HCT116 (cell line): ENCODE measurements at regions not wholly inside any gene's neighbourhood (a gene's known extent, or its start where the extent isn't known, plus 50 kb on each side); places are given as distances from the start of the nearest gene placed in this dataset.

ENCODE experiments used
- ATAC-seq: fragments of 200-7000 bp; cut with Tn5 transposase; 2 replicates; pipeline ENCODE4 v1.9.1; 2020; ENCODE audit warnings: mild to moderate bottlenecking, moderate library complexity
- BruUV-seq: library from RNA; stranded (reverse); fragments of 400-500 nt; replicated peaks from 2 replicates; lab custom pipeline; 2021; lab: Mats Ljungman, UMichigan
- CTCF ChIA-PET: fragments of 300-600 bp; sonication (Branson Sonifier 250); formaldehyde crosslinking; loops from one replicate; lab custom pipeline; 2021; ENCODE audit warnings: antibody characterized with exemption; lab: Charles Lee
- POLR2A ChIA-PET: fragments of 300-600, 350-600 bp; sonication (Branson Sonifier 250); formaldehyde crosslinking; loops from one replicate; lab custom pipeline; 2021; ENCODE audit warnings: antibody characterized with exemption; lab: Charles Lee
- RAD21 ChIA-PET, 2 experiments: fragments of 300-600 bp; sonication (Branson Sonifier 250); formaldehyde crosslinking; loops; one replicate each; lab custom pipeline; 2023; ENCODE audit warnings: low total read pairs in 2 of 2; ENCODE audit not compliant: uncharacterized antibody in 2 of 2, unreplicated experiment in 2 of 2, low non-redundant PET in 1 of 2; lab: Charles Lee
- DNase-seq: peaks from one replicate; pipeline ENCODE4 v3.0.0-alpha.2; 2010; ENCODE audit warnings: low read depth, low spot score
- H2AFZ ChIP-seq: fragments of 200-600 bp; shearing (Covaris generic), sonication (generic); 2 replicates; pipeline ENCODE4 v1.6.1; 2017; ENCODE audit warnings: low read depth, mixed run types, mixed read lengths, antibody characterized with exemption, low read length; ENCODE audit not compliant: poor library complexity, severe bottlenecking
- H3K27ac ChIP-seq: 2 replicates; pipeline ENCODE4 v1.5.1; 2012; ENCODE audit warnings: low read depth, low read length
- H3K27me3 ChIP-seq: fragments of 200-600 bp; sonication (generic); 2 replicates; pipeline ENCODE4 v1.6.1; 2016; ENCODE audit warnings: mixed run types, low read length, mixed read lengths; ENCODE audit not compliant: insufficient read depth
- H3K36me3 ChIP-seq, 2 experiments: fragments of 200-500 bp in 1 of 2; fragments of 200-600 bp in 1 of 2; sonication (Bioruptor generic) in 1 of 2; sonication (generic) in 1 of 2; 2 replicates each; pipeline versions ENCODE4 v1.5.1 to v1.6.1; 2014 to 2016; ENCODE audit warnings: low read length in 2 of 2, inconsistent platforms in 1 of 2, mixed read lengths in 1 of 2, mixed run types in 1 of 2; ENCODE audit not compliant: insufficient read depth in 2 of 2, control insufficient read depth in 1 of 2
- H3K4me1 ChIP-seq, 2 experiments: fragments of 200-600 bp in 1 of 2; sonication (generic) in 1 of 2; 2 replicates each; pipeline versions ENCODE4 v1.5.1 to v1.6.1; 2012 to 2017; ENCODE audit warnings: low read length in 2 of 2, inconsistent platforms in 1 of 2, mild to moderate bottlenecking in 1 of 2, mixed read lengths in 1 of 2, mixed run types in 1 of 2, moderate library complexity in 1 of 2; ENCODE audit not compliant: insufficient read depth in 2 of 2, control insufficient read depth in 1 of 2
- H3K4me2 ChIP-seq: fragments of 200-600 bp; sonication (generic); 2 replicates; pipeline ENCODE4 v1.6.1; 2017; ENCODE audit warnings: mixed run types, low read length, mixed read lengths
- H3K4me3 ChIP-seq, 2 experiments: fragments of 200-600 bp in 1 of 2; sonication (generic) in 1 of 2; replicated peaks in 1 of 2; 2 replicates each; pipeline ENCODE4 v1.5.1; 2011 to 2016; ENCODE audit warnings: low read length in 2 of 2, control low read depth in 1 of 2, low read depth in 1 of 2, mild to moderate bottlenecking in 1 of 2, mixed read lengths in 1 of 2, mixed run types in 1 of 2
- H3K79me2 ChIP-seq: fragments of 200-600 bp; sonication (generic); 2 replicates; pipeline ENCODE4 v1.6.1; 2017; ENCODE audit warnings: mild to moderate bottlenecking, mixed run types, low read length, moderate library complexity, mixed read lengths; ENCODE audit not compliant: insufficient read depth
- H3K9ac ChIP-seq: fragments of 200-600 bp; sonication (generic); 2 replicates; pipeline ENCODE4 v1.6.1; 2016; ENCODE audit warnings: low read length, mixed read lengths
- H3K9me2 ChIP-seq: fragments of 200-600 bp; sonication (generic), shearing (Covaris generic); 2 replicates; pipeline ENCODE4 v1.6.1; 2017; ENCODE audit warnings: mixed run types, mild to moderate bottlenecking, moderate library complexity; ENCODE audit not compliant: insufficient read depth
- H3K9me3 ChIP-seq, 2 experiments: fragments of 200-500 bp in 1 of 2; fragments of 200-600 bp in 1 of 2; sonication (Bioruptor generic) in 1 of 2; sonication (generic) in 1 of 2; 2 replicates each; pipeline ENCODE4 v1.6.1; 2014 to 2017; ENCODE audit warnings: low read length in 2 of 2, mixed read lengths in 2 of 2, inconsistent platforms in 1 of 2, low read depth in 1 of 2, mild to moderate bottlenecking in 1 of 2, mixed run types in 1 of 2, moderate library complexity in 1 of 2; ENCODE audit not compliant: control insufficient read depth in 1 of 2, insufficient read depth in 1 of 2
- H4K20me1 ChIP-seq: fragments of 200-600 bp; sonication (generic), shearing (Covaris generic); 2 replicates; pipeline ENCODE4 v1.6.1; 2017; ENCODE audit warnings: mixed run types, mild to moderate bottlenecking, moderate library complexity; ENCODE audit not compliant: insufficient read depth
- ATF3 ChIP-seq: IDR thresholded peaks from 2 replicates; pipeline ENCODE4 v1.6.1; 2012
- CEBPB ChIP-seq: IDR thresholded peaks from 2 replicates; pipeline ENCODE4 v1.6.1; 2012; ENCODE audit warnings: low read depth
- CTCF ChIP-seq, 3 experiments: fragments of 200-600 bp in 1 of 3; sonication (generic) in 1 of 3; IDR thresholded peaks in 2 of 3; conservative IDR thresholded peaks in 1 of 3; 2 replicates each; pipeline ENCODE4 v1.5.1; 2012 to 2017; ENCODE audit warnings: low read depth in 2 of 3, low read length in 2 of 3, antibody characterized with exemption in 1 of 3, borderline replicate concordance in 1 of 3, control low read depth in 1 of 3, mild to moderate bottlenecking in 1 of 3, mixed read lengths in 1 of 3, mixed run types in 1 of 3, moderate library complexity in 1 of 3; ENCODE audit not compliant: insufficient read depth in 1 of 3
- ELF1 ChIP-seq: IDR thresholded peaks from 2 replicates; pipeline ENCODE4 v1.6.1; 2012; ENCODE audit warnings: low read depth, borderline replicate concordance
- EZH2phosphoT487 ChIP-seq: fragments of 200-600 bp; IDR thresholded peaks from 2 replicates; pipeline ENCODE4 v1.6.1; 2018; ENCODE audit warnings: antibody characterized with exemption, borderline replicate concordance
- JUND ChIP-seq: IDR thresholded peaks from 2 replicates; pipeline ENCODE4 v1.6.1; 2012
- POLR2A ChIP-seq: IDR thresholded peaks from 2 replicates; pipeline ENCODE4 v1.7.0; 2011; ENCODE audit warnings: borderline replicate concordance; ENCODE audit not compliant: insufficient read depth, insufficient read length; ENCODE audit errors: extremely low read depth
- RAD21 ChIP-seq: IDR thresholded peaks from 2 replicates; pipeline ENCODE4 v1.6.1; 2012; ENCODE audit warnings: low read depth, mild to moderate bottlenecking
- SRF ChIP-seq: IDR thresholded peaks from 2 replicates; pipeline ENCODE4 v1.6.1; 2012; ENCODE audit warnings: low read depth
- TCF7L2 ChIP-seq: IDR thresholded peaks from 2 replicates; pipeline ENCODE4 v1.7.0; 2011; ENCODE audit warnings: borderline replicate concordance, inconsistent platforms; ENCODE audit not compliant: insufficient read depth, insufficient read length; ENCODE audit errors: extremely low read depth
- ZFX ChIP-seq: fragments of 450-650 bp; IDR thresholded peaks from 2 replicates; pipeline ENCODE4 v1.6.1; 2017
- ZNF274 ChIP-seq: fragments of 200-500 bp; sonication (Bioruptor generic); IDR thresholded peaks from 2 replicates; pipeline ENCODE4 v1.6.1; 2014; ENCODE audit warnings: mild to moderate bottlenecking, low read depth, low read length, inconsistent platforms
- intact Hi-C: fragments of 100-400 bp; cut with micrococcal nuclease; formaldehyde crosslinking; loops from 2 replicates; pipeline ENCODE4 v1.10.0; 2022
- TF ChIP-seq, protein P1 (sequence below): IDR thresholded peaks from 2 replicates; pipeline ENCODE4 v1.6.1; 2012; ENCODE audit warnings: low read depth
- TF ChIP-seq, protein P2 (sequence below): IDR thresholded peaks from 2 replicates; pipeline ENCODE4 v1.6.1; 2011; ENCODE audit warnings: mild to moderate bottlenecking, low read length, moderate library complexity; ENCODE audit not compliant: insufficient replicate concordance; ENCODE audit errors: extremely low read depth

DNA sequence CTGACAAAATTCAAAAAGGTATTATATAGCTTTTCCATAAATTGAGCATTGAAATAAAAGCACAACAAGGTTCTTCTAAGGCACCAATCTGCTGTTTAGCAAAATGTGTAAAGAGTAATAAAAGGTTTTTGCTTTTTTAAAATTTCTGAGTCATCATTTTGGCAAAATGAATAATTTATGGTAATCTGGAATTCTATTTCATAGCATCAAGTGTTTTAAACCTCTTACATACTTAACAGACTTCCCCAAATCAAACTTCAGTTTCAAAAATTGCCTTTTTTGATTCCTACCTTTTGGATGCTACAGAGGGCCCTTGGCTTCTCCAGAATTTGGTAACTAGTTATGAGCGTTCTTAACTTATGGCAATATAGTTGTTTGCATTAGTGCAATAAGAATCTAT is 154.0 kb upstream of the ELAC2 start:
- intact Hi-C loops = no loop called here
- H2AFZ ChIP-seq = no peak overlapping the region
- no peaks in the 10 kb centered on the region for H3K79me2 ChIP-seq
- H3K9me2 ChIP-seq = no peaks in the 10 kb centered on the region
- no peak overlapping the region for H3K9ac ChIP-seq
- ATAC-seq (no peak), DNase-seq (no peak)
- ChIA-PET RAD21 (no interaction called here), CTCF (no interaction called here), POLR2A (no interaction called here)
- TF ChIP-seq CEBPB (no peak), ELF1 (no peak), SRF (no peak), ATF3 (no peak), JUND (no peak), ZFX (no peak), TCF7L2 (no peak), ZNF274 (no peak), EZH2phosphoT487 (no peak), POLR2A (no peak), CTCF (IDR thresholded peaks at IDR 0.05 in 2 of 3, conservative IDR thresholded peaks at IDR 0.05 in 1 of 3; ENCODE audit: borderline replicate concordance in 1 of 3, insufficient read depth in 1 of 3, low read depth in 2 of 3, low read length in 2 of 3) (no peak), RAD21 (no peak)
- TF ChIP-seq, protein P1, sequence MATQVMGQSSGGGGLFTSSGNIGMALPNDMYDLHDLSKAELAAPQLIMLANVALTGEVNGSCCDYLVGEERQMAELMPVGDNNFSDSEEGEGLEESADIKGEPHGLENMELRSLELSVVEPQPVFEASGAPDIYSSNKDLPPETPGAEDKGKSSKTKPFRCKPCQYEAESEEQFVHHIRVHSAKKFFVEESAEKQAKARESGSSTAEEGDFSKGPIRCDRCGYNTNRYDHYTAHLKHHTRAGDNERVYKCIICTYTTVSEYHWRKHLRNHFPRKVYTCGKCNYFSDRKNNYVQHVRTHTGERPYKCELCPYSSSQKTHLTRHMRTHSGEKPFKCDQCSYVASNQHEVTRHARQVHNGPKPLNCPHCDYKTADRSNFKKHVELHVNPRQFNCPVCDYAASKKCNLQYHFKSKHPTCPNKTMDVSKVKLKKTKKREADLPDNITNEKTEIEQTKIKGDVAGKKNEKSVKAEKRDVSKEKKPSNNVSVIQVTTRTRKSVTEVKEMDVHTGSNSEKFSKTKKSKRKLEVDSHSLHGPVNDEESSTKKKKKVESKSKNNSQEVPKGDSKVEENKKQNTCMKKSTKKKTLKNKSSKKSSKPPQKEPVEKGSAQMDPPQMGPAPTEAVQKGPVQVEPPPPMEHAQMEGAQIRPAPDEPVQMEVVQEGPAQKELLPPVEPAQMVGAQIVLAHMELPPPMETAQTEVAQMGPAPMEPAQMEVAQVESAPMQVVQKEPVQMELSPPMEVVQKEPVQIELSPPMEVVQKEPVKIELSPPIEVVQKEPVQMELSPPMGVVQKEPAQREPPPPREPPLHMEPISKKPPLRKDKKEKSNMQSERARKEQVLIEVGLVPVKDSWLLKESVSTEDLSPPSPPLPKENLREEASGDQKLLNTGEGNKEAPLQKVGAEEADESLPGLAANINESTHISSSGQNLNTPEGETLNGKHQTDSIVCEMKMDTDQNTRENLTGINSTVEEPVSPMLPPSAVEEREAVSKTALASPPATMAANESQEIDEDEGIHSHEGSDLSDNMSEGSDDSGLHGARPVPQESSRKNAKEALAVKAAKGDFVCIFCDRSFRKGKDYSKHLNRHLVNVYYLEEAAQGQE = no peak
- TF ChIP-seq, protein P2, sequence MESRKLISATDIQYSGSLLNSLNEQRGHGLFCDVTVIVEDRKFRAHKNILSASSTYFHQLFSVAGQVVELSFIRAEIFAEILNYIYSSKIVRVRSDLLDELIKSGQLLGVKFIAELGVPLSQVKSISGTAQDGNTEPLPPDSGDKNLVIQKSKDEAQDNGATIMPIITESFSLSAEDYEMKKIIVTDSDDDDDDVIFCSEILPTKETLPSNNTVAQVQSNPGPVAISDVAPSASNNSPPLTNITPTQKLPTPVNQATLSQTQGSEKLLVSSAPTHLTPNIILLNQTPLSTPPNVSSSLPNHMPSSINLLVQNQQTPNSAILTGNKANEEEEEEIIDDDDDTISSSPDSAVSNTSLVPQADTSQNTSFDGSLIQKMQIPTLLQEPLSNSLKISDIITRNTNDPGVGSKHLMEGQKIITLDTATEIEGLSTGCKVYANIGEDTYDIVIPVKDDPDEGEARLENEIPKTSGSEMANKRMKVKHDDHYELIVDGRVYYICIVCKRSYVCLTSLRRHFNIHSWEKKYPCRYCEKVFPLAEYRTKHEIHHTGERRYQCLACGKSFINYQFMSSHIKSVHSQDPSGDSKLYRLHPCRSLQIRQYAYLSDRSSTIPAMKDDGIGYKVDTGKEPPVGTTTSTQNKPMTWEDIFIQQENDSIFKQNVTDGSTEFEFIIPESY = no peak
- peaks cover 0 to 3% of the 10 kb centered on the region in 2 experiments; a peak in 1 of 4 replicates for H3K9me3 ChIP-seq
- H3K4me2 ChIP-seq = no peak overlapping the region
- no peak overlapping the region for H3K27ac ChIP-seq
- no peaks in the 10 kb centered on the region for H3K27me3 ChIP-seq
- H3K4me1 ChIP-seq = no peaks in the 10 kb centered on the region
- H3K36me3 ChIP-seq = no peaks in the 10 kb centered on the region
- no peak overlapping the region for H3K4me3 ChIP-seq
- BruUV-seq = no TSS peak
- no peaks in the 10 kb centered on the region for H4K20me1 ChIP-seq
